CD14-positive monocyte (primary cell): ENCODE measurements at regions not wholly inside any gene's neighbourhood (a gene's known extent, or its start where the extent isn't known, plus 50 kb on each side); places are given as distances from the start of the nearest gene placed in this dataset.

Experiments
- DNase-seq, 3 donors: peaks; one replicate each; pipeline ENCODE4 v3.0.0-alpha.2; 2011 to 2022
- H2AFZ ChIP-seq: 2 replicates; pipeline ENCODE4 v1.6.0; 2012; ENCODE audit warnings: mild to moderate bottlenecking, low read depth, low read length, inconsistent platforms; ENCODE audit not compliant: insufficient read depth, poor library complexity, severe bottlenecking
- H3K27ac ChIP-seq, 2 donors: 1 replicate in 1 of 2; 2 replicates in 1 of 2; pipeline ENCODE4 v1.5.1; 2012 to 2013; ENCODE audit warnings: low read length in 2 of 2, control low read depth in 1 of 2, inconsistent platforms in 1 of 2, low read depth in 1 of 2, mild to moderate bottlenecking in 1 of 2
- H3K27me3 ChIP-seq, 2 donors: one replicate each; pipeline versions ENCODE4 v1.6.0 to v1.6.1; 2011 to 2013; ENCODE audit warnings: low read length in 2 of 2; ENCODE audit not compliant: control insufficient read depth in 2 of 2, insufficient read depth in 2 of 2
- H3K36me3 ChIP-seq, 2 donors: replicated peaks in 1 of 2; 1 replicate in 1 of 2; 2 replicates in 1 of 2; pipeline versions ENCODE4 v1.5.1 to v1.6.1; 2012 to 2013; ENCODE audit warnings: low read length in 2 of 2, control low read depth in 1 of 2, inconsistent platforms in 1 of 2, mild to moderate bottlenecking in 1 of 2; ENCODE audit not compliant: insufficient read depth in 2 of 2, control insufficient read depth in 1 of 2
- H3K4me1 ChIP-seq, 2 donors: 1 replicate in 1 of 2; 2 replicates in 1 of 2; pipeline versions ENCODE4 v1.5.1 to v1.6.1; 2012 to 2013; ENCODE audit warnings: low read length in 2 of 2, control low read depth in 1 of 2, inconsistent platforms in 1 of 2, mild to moderate bottlenecking in 1 of 2, moderate library complexity in 1 of 2; ENCODE audit not compliant: insufficient read depth in 2 of 2, control insufficient read depth in 1 of 2
- H3K4me2 ChIP-seq: replicated peaks from 2 replicates; pipeline ENCODE3; 2012; ENCODE audit warnings: low read length, moderate library complexity, mild to moderate bottlenecking; ENCODE audit not compliant: poor library complexity, severe bottlenecking; ENCODE audit errors: extremely low read depth
- H3K4me3 ChIP-seq, 3 experiments: fragments of 200-600 bp in 1 of 3; sonication (generic) in 1 of 3; replicated peaks in 1 of 3; 1 replicate in 2 of 3; 2 replicates in 1 of 3; pipeline ENCODE4 v1.5.1; 2011 to 2013; ENCODE audit warnings: low read length in 3 of 3, mild to moderate bottlenecking in 3 of 3, control low read depth in 2 of 3, low read depth in 2 of 3, inconsistent platforms in 1 of 3, moderate library complexity in 1 of 3
- H3K79me2 ChIP-seq: 2 replicates; pipeline ENCODE4 v1.6.0; 2012; ENCODE audit warnings: mild to moderate bottlenecking, control low read depth, inconsistent platforms, low read length, moderate library complexity; ENCODE audit not compliant: insufficient read depth
- H3K9ac ChIP-seq: 2 replicates; pipeline ENCODE4 v1.6.0; 2017; ENCODE audit warnings: low read length, mild to moderate bottlenecking; ENCODE audit not compliant: insufficient read depth, poor library complexity, severe bottlenecking
- H3K9me3 ChIP-seq, 2 donors: replicated peaks in 1 of 2; 1 replicate in 1 of 2; 2 replicates in 1 of 2; pipeline versions ENCODE4 v1.5.1 to v1.6.1; 2012 to 2013; ENCODE audit warnings: low read length in 2 of 2, control low read depth in 1 of 2; ENCODE audit not compliant: control insufficient read depth in 1 of 2, insufficient read depth in 1 of 2
- H4K20me1 ChIP-seq: 2 replicates; pipeline ENCODE4 v1.6.0; 2012; ENCODE audit warnings: mild to moderate bottlenecking, low read length, control low read depth, moderate library complexity; ENCODE audit not compliant: insufficient read depth
- H3K27ac Mint-ChIP-seq, 7 donors: one replicate each; pipeline ENCODE4 v1.8.0; 2020; ENCODE audit warnings: mild to moderate bottlenecking in 7 of 7, mixed read lengths in 7 of 7, moderate library complexity in 6 of 7, inconsistent platforms in 2 of 7
- H3K27me3 Mint-ChIP-seq, 3 donors: one replicate each; pipeline ENCODE4 v1.8.0; 2021 to 2022; ENCODE audit warnings: low read depth in 3 of 3, mild to moderate bottlenecking in 3 of 3, mixed read lengths in 3 of 3, moderate library complexity in 3 of 3, inconsistent platforms in 1 of 3
- H3K36me3 Mint-ChIP-seq, 2 donors: one replicate each; pipeline ENCODE4 v1.8.0; 2020; ENCODE audit warnings: mixed read lengths in 2 of 2, inconsistent platforms in 1 of 2, mild to moderate bottlenecking in 1 of 2
- H3K4me1 Mint-ChIP-seq: one replicate; pipeline ENCODE4 v1.8.0; 2020; ENCODE audit warnings: mild to moderate bottlenecking, mixed read lengths
- H3K4me3 Mint-ChIP-seq, 2 donors: one replicate each; pipeline ENCODE4 v1.8.0; 2020; ENCODE audit warnings: mild to moderate bottlenecking in 2 of 2, mixed read lengths in 2 of 2, moderate library complexity in 1 of 2
- H3K9me3 Mint-ChIP-seq, 7 donors: one replicate each; pipeline ENCODE4 v1.8.0; 2020 to 2022; ENCODE audit warnings: mixed read lengths in 7 of 7, mild to moderate bottlenecking in 6 of 7, moderate library complexity in 6 of 7, inconsistent platforms in 2 of 7
- WGBS: methylation state at CpG from one replicate; pipeline ENCODE4 v1.1.5; 2013; ENCODE audit warnings: missing lambda C conversion rate; ENCODE audit not compliant: insufficient coverage; 5-methylcytosine and 5-hydroxymethylcytosine counted together
- intact Hi-C, 2 donors: fragments of 100-400 bp; cut with micrococcal nuclease; formaldehyde crosslinking; loops; one replicate each; pipeline versions ENCODE4 v1.15.0 to v1.15.1; 2023
- TF ChIP-seq, protein P1 (sequence below): fragments of 200-600 bp; IDR thresholded peaks from one replicate; pipeline ENCODE4 v1.8.0; 2022; ENCODE audit warnings: antibody characterized with exemption, mild to moderate bottlenecking

GRCh38 chr4:22072240-22072639 lies 123.7 kb upstream of the KCNIP4 start:
- Histone ChIP-seq H3K36me3 (no peaks in the 10 kb centered on the region), H3K27ac (no peak overlapping the region), H3K27me3 (no peaks in the 10 kb centered on the region), H2AFZ (no peak overlapping the region), H3K4me2 (no peak overlapping the region), H3K9me3 (peaks cover 0 to 4% of the 10 kb centered on the region in 2 donors), H4K20me1 (no peaks in the 10 kb centered on the region), H3K79me2 (no peaks in the 10 kb centered on the region), H3K4me1 (no peaks in the 10 kb centered on the region), H3K9ac (no peak overlapping the region), H3K4me3 (no peak overlapping the region)
- H3K4me1 Mint-ChIP-seq: no peaks in the 10 kb centered on the region
- no peak for DNase-seq
- intact Hi-C loops: no loop called here
- H3K36me3 Mint-ChIP-seq: no peaks in the 10 kb centered on the region
- WGBS: no CpG with 5 or more reads among the region's 1 CpG
- no peaks in the 10 kb centered on the region for H3K27me3 Mint-ChIP-seq
- TF ChIP-seq, protein P1, sequence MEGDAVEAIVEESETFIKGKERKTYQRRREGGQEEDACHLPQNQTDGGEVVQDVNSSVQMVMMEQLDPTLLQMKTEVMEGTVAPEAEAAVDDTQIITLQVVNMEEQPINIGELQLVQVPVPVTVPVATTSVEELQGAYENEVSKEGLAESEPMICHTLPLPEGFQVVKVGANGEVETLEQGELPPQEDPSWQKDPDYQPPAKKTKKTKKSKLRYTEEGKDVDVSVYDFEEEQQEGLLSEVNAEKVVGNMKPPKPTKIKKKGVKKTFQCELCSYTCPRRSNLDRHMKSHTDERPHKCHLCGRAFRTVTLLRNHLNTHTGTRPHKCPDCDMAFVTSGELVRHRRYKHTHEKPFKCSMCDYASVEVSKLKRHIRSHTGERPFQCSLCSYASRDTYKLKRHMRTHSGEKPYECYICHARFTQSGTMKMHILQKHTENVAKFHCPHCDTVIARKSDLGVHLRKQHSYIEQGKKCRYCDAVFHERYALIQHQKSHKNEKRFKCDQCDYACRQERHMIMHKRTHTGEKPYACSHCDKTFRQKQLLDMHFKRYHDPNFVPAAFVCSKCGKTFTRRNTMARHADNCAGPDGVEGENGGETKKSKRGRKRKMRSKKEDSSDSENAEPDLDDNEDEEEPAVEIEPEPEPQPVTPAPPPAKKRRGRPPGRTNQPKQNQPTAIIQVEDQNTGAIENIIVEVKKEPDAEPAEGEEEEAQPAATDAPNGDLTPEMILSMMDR: no peak
- H3K9me3 Mint-ChIP-seq: peaks cover 0 to 11% (median 5%) of the 10 kb centered on the region in 7 donors
- no peak overlapping the region for H3K27ac Mint-ChIP-seq
- no peak overlapping the region for H3K4me3 Mint-ChIP-seq

DNA sequence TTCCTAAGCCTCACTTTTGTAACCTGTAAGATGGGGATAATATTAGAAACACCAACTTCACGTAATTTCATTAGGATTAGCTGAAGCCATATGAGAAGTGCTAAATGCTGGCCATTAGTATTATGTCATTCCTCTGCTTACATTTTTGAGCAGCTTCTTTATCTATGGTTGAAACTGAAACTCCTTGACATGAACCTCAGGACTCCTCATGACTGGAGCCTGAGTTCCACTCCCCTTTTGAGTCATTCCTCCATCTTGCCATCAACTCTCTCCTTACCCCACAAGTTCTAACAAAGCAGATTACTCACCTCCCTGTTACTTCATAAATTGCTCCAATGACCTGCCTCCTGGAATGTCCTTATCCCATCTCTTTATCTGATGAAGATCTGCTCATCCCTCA lies 123.2 kb upstream of the KCNIP4 start:
- no peaks in the 10 kb centered on the region for H3K4me1 Mint-ChIP-seq
- no peak overlapping the region for H3K27ac Mint-ChIP-seq
- H3K4me3 Mint-ChIP-seq: no peak overlapping the region
- H3K79me2 ChIP-seq: no peaks in the 10 kb centered on the region
- H4K20me1 ChIP-seq: no peaks in the 10 kb centered on the region
- H3K9me3 ChIP-seq: peaks cover 0 to 4% of the 10 kb centered on the region in 2 donors
- no CpG with 5 or more reads among the region's 1 CpG for WGBS
- no peaks in the 10 kb centered on the region for H3K27me3 Mint-ChIP-seq
- DNase-seq: no peak
- intact Hi-C loops: no loop called here
- H3K9ac ChIP-seq: no peak overlapping the region
- H3K4me2 ChIP-seq: no peak overlapping the region
- TF ChIP-seq, protein P1: no peak
- H3K4me1 ChIP-seq: no peaks in the 10 kb centered on the region
- no peaks in the 10 kb centered on the region for H3K36me3 ChIP-seq
- no peak overlapping the region for H2AFZ ChIP-seq
- no peak overlapping the region for H3K4me3 ChIP-seq
- H3K9me3 Mint-ChIP-seq: peaks cover 0 to 11% (median 4%) of the 10 kb centered on the region in 7 donors
- H3K36me3 Mint-ChIP-seq: no peaks in the 10 kb centered on the region
- H3K27me3 ChIP-seq: no peaks in the 10 kb centered on the region
- H3K27ac ChIP-seq: no peak overlapping the region
